HG03571 (cell line): ENCODE measurements at regions not wholly inside any gene's neighbourhood (a gene's known extent, or its start where the extent isn't known, plus 50 kb on each side); places are given as distances from the start of the nearest gene placed in this dataset.
A peak's percentile ranks its signal among the peaks of the same experiment; 100 is the strongest.
"Not testable (repeated sequence)": the region's sequence is repeated elsewhere in the genome, so short reads cannot be mapped to it uniquely, and the experiment has no call there.

Experiments used
- ATAC-seq: cut with Tn5 transposase; IDR thresholded peaks from one replicate; pipeline ENCODE4 v1.9.1; 2021; ENCODE audit not compliant: unreplicated experiment

DNA sequence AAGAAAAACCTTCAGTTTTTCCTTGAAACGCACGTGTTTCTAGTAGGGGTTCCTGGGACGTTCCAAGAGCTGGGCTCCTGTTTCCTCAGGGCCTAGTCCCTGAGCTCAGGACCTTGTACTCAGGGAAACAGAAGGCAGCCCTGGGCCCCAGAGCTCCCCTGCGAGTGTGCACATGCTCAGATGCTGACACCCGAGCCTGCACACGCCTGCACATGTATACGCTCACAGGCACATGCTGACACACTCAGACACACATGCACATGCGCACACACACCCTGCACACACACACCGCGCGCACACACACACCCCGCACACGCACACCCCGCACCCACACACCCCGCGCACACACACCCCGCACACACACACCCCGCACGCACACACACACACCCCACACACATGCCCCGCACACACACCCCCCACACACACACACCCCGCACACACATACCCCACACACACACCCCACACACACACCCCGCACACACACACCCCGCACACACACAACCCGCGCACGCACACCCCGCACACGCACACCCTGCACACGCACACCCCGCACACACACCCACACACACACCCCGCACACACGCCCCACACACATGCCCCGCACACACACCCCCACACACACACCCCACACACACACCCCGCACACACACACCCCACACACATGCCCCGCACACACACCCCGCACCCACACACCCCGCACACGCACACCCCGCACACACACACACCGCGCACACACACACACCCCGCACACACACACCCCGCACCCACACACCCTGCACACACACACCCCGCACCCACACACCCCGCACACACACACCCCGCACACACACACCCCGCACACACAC is 52.2 kb downstream of the CALML3 start:
- ATAC-seq = no peak

DNA sequence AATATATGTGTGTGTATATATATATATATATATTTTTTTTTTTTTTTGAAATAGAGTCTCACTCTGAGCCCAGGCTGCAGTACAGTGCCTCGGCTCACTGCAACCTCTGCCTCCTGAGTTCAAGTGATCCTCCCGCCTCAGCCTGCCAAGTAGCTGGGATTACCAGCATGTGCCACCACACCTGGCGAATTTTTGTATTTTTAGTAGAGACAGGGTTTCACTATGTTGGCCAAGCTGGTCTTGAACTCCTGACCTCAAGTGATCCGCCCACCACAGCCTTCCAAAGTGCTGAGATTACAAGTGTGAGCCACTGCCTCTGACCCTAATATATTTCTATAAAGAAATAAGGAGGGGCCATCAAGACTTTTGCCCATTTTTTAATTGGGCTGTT is 55.3 kb downstream of the CALML3 start:
- ATAC-seq = not testable (repeated sequence)

DNA sequence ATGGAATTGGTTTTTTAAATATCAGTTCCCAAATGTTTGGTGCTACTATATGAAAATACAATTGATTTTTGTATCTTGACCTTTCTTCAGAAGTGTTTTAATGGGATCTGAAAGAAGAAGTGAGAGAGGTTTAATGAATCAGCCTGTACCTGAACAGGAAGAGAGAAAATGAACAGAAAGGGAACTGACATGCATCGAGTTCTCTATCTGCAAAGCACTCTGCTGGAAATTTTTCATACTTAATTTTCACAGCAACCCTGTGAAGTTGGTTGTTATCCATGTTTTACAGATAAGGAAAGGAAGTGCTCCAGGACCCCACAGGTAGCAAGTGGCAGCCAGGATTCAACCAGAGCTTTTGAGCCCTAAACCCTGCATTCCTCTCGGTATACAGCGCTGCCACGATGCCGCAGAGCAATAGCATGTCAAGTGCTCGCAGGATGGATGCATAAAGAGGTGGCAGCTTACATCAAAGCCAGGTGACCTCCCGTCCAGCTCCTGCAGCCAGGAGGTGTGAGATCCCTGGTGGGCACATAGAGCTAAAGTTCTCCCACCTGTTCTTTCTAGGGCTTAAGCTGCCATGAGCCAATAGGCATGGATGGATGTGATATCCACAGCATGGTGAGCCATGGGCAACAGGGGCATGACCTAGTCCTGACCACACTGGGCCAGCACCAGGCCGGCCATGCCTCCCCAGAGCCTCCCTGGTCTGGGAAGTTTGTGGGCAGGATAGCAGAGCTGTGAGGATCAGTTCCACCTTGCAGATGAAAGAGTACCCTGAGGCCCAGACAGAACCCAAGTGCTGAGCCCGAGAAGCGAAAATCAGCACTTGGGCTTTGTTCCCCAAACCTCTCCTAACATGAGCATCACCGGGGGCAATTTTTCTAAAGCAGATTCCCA is 57.2 kb downstream of the CALML3 start:
- ATAC-seq = peak; percentile 71

DNA sequence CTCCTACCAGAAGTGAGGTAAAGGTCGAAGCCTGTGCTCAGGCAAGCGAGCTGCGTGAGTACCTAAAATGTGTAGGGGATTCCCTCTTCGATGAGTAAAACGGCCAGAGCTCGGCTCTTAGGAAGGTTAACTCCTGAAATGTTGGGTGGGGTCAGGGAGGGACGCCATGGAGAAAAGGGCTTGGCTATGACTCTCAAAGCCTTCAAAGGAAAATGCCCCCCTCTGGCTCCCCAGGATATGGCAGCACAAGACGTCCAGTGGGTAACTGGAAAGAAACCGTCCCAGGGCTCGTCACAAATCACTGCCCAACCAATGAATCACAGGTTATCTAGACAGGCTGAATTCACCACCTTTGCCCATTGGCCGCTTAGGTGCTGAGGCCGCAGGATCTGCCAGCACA is 58.0 kb downstream of the CALML3 start:
- ATAC-seq = no peak

DNA sequence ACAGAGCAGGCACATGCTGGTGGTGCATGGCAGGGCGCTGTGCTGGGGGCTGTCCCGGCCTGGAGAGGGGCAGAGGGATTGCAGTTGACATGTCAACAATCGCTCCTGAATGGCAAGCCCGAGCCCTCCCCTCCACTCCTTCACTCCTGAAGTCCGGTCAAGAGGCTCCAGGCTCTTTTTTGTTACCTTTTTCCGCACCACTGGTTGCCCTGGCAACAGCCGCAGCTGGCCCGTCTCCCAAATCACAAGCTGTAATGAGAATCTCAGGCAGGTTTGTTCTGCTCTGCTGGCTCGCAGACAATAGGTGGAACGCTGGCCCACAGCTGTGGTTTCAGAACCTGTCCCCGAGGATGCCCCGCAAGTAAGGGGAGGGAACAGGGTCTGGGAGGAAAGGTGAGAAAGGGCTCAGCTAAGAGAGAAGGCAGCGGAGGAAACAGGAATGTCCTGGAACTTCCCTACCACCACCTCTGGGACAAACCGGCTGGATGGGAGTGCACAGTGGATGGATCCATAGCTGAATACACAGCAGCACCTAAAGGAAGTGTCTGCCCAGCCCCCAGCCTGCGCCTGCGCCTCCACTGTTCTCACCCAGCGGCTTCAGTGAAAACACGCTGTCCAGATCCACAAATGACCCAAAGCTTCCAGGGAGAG is 58.9 kb downstream of the CALML3 start:
- ATAC-seq = peak; percentile 47

DNA sequence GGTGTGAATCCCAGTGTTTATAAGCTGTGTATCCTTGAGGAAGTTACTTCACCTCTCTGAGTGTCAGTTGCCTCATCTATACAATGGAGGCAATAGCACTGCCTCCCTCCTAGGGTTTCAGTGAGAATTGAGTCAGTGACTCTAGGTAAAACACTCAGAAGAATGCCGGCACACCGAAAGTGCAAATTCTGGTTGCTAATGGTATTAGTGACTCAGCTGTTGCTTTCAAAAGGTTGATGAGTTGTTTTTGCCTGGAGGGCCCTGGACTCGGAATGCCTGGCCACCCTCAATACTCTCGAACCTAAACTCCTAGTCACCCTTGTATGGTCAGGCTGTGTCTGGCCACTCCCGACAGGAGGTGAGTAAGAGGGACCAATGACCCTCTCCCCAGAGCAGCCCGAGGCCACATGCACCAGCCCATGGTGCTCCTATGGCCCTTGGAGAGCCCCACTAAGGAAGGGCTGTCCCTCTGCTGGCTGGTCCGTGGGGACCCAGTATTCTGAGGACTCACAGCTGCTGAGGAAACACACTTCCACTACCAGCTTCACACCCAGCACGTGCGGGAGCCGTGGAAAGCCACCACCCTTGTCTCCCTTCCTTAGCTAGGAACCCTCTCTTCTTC is 60.2 kb downstream of the CALML3 start:
- no peak for ATAC-seq

DNA sequence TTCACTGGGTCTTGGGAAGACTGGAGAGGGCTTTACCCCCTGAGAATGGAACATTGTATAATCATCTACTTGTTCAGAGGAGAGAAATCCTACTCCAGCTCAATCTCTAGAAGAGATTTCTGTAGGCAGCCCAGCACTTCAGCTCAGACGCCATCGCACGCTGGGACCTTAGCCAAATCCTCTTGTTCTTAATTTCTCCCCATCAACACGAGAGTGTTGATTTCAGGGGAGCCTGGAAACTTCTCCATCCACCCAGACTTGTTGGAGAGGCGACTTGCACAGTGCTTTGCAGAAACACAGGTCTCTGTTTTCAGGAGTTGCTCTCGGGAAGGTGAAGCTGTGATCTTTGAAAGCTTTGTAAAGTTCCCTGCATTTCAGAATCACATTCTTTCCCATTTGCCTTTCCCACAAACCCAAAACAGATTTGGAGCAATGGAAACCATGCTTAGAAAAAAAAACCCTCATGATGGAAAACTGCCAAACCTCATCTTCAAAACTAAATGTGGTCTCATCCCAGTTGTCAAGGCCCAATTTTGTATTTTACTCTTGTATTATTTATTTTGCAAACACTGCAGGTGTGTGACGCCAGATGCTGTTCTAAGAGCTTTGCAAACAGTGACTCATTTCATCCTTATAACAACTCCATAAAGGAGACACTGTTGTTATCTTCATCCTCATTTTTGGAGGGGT is 60.9 kb downstream of the CALML3 start:
- ATAC-seq = no peak

DNA sequence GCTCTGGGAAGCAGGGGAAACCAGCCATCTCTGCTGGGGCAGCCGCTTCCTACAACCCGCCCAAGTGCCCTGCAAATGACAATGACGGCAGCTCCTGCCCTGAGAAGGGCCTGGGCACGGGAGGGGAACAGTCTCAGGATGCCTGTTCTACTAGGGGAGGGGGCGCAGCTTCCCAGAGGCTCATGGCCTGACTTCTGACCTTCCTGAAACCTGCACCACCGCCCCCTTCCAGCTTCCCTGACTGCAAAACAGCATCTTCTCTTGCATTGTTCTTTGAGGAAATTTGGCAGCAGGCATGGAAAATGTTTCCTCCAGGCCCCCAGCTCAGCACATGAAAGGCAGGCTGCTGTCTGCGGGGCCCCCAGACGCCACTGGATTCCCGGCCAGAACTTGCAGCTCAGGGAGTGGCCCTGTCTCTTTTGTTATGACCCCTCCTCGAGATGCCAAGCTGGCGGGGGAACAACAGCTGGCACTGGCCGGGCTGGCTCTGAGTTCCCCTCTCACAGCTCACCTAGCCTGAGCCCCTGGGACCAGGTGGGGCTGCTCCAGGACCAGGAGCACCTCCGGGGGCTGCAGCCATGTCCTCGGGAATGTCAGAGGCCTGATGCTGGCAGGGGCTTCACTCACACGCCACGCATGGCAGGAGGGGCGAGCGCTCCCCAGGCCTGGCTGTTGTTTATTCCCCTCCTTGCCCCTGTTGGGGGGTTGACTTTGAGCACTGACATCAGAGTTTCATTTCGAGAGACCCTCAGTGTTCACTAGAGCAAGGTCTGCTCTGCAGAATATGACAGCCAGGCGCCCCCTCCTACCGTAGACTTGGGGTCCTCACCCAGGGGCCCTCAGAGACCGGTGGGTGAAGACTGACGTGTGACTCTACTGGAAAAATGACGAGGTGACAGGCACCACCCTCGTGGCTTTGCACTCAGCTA is 62.7 kb downstream of the CALML3 start:
- no peak for ATAC-seq

DNA sequence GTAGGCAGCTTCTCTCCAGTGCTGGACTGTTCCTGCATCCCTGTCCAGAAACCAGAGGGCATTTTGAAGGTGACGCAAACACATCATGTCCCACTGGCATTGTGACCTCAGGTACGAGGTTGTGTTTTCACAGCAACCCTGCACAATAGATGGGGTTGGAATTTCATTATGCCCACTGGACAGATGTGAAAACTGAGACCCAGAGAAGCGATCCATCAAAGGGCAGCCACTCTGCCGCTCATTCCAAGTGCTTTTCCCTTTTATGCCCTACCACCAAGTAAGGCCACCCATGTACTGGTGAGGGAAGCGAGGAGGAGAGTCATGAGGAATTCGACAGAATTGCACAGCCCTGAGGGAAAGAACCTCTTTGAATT is 63.3 kb downstream of the CALML3 start:
- no peak for ATAC-seq

DNA sequence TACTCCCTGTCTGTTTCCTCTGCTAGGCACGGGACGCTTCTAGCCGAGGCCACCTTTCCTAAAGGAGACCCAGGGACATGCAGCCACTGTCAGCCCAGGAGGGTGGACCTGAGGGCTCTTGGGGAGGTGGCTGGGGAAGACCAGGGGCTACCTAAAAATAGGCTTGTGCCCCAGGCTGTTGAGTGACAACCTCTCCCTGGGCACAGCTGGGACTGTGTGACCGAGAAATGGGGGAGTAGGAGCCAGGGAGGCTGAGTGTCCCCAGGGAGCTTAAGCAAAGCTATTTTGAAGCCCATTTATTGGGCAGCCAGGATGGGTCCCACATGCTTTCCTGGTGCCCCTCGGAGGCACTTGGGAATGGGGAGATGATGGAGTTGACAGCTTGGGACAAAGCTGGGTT is 63.8 kb downstream of the CALML3 start:
- no peak for ATAC-seq
